ENCODE measurements at regions not wholly inside any gene's neighbourhood (a gene's known extent, or its start where the extent isn't known, plus 50 kb on each side); places are given as distances from the start of the nearest gene placed in this dataset.

DNA sequence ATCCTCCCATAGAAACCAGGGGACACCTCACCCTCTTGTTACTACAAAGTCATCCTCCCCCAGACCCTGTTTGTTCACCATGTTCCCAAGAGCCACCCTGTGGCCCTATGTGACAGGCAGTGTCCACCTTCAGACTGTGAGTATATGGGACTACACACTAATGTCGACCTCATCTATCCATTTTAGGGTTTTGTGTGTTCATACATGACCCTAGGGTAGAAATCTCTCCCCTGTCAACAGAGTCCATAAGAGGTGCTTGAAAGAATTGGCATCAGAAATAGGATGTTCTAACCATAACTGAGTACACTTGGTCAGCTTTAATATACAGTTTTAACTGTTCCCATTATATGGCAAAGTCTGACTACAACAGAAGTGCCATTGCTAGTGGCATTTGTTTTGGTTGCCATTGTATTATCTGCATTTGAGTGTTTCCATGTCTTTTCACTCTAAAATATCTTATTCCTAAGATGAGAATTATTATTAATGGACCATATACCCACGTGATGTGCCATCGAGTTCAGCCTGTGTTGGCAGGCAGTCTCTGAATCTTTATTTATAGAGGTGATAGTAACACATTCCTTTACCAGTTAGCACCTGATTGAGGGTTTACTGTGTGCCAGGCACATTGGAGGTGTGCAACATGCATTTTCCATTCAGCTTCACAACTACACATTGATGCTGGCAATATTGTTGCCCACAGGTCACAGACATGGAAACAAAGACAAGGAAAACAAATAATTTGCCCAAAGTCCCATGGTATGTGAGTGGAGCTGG lies 590.6 kb upstream of the IGFBP3 start:
- Histone ChIP-seq H3K36me3 (ENCODE audit: control insufficient read depth in 2 of 2, insufficient read depth in 2 of 2, low read length in 2 of 2) (no peaks in the 10 kb centered on the region), H3K27me3 (ENCODE audit: control insufficient read depth in 1 of 2, insufficient read depth in 2 of 2, low read length in 2 of 2) (no peaks in the 10 kb centered on the region), H3K4me3 (ENCODE audit: low read length in 2 of 2) (no peak overlapping the region), H3K9me3 (ENCODE audit: control insufficient read depth in 2 of 2, low read length in 2 of 2) (peaks cover 3 to 4% of the 10 kb centered on the region in 2 donors), H3K27ac (ENCODE audit: low read length) (no peak overlapping the region), H3K9ac (ENCODE audit: low read length in 2 of 2) (no peak overlapping the region), H3K4me1 (ENCODE audit: control insufficient read depth, insufficient read depth, low read length) (no peaks in the 10 kb centered on the region)

DNA sequence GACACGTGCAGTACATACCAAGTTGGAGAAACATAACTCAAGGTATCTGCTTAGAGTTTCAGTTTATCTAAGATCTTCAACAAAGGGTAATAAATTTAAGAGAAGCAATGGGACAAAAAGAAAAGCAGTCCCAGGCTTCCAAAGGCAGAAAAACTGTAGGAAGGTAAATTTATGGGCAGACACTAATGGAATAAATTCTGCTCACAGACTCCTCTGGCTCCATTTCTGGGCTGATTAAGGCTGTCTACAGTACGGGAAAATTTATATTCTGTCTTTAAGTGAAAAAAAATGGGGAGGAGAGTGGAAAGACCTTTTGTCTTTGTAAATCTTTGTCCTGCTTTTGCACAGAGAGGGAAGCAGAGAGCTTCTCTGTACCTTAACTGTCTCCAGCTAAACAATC lies 587.5 kb upstream of the IGFBP3 start:
- H3K9ac ChIP-seq (ENCODE audit: low read length in 2 of 2) = no peak overlapping the region
- peaks cover 0 to 6% of the 10 kb centered on the region in 2 donors for H3K9me3 ChIP-seq (ENCODE audit: control insufficient read depth in 2 of 2, low read length in 2 of 2)
- H3K27me3 ChIP-seq (ENCODE audit: control insufficient read depth in 1 of 2, insufficient read depth in 2 of 2, low read length in 2 of 2) = no peaks in the 10 kb centered on the region
- H3K4me1 ChIP-seq (ENCODE audit: control insufficient read depth, insufficient read depth, low read length) = no peaks in the 10 kb centered on the region
- H3K27ac ChIP-seq (ENCODE audit: low read length) = no peak overlapping the region
- H3K4me3 ChIP-seq (ENCODE audit: low read length in 2 of 2) = no peak overlapping the region
- no peaks in the 10 kb centered on the region for H3K36me3 ChIP-seq (ENCODE audit: control insufficient read depth in 2 of 2, insufficient read depth in 2 of 2, low read length in 2 of 2)

DNA sequence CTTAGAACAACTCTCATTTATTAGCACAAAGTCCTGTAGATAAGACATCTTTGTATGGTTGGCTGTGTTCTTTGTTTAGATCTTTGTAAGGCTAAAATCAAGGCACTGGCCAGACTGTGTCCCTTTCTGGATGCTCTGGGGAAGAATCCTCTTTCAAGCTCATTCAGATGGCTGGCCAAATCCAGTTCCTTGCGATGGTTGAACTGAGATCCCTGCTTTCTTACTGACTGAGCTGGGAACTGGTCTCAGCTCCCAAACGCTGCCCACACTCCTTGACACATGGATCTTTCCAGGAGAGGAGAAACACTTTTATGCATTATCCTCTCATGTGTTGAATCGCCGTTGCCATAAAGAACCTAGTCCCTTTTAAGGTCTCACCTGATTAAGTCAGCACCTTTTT lies 586.5 kb upstream of the IGFBP3 start:
- Histone ChIP-seq H3K27me3 (ENCODE audit: control insufficient read depth in 1 of 2, insufficient read depth in 2 of 2, low read length in 2 of 2) (no peaks in the 10 kb centered on the region), H3K9ac (ENCODE audit: low read length in 2 of 2) (no peak overlapping the region), H3K9me3 (ENCODE audit: control insufficient read depth in 2 of 2, low read length in 2 of 2) (peaks cover 0 to 6% of the 10 kb centered on the region in 2 donors), H3K27ac (ENCODE audit: low read length) (no peak overlapping the region), H3K4me1 (ENCODE audit: control insufficient read depth, insufficient read depth, low read length) (no peaks in the 10 kb centered on the region), H3K4me3 (ENCODE audit: low read length in 2 of 2) (no peak overlapping the region), H3K36me3 (ENCODE audit: control insufficient read depth in 2 of 2, insufficient read depth in 2 of 2, low read length in 2 of 2) (no peaks in the 10 kb centered on the region)

DNA sequence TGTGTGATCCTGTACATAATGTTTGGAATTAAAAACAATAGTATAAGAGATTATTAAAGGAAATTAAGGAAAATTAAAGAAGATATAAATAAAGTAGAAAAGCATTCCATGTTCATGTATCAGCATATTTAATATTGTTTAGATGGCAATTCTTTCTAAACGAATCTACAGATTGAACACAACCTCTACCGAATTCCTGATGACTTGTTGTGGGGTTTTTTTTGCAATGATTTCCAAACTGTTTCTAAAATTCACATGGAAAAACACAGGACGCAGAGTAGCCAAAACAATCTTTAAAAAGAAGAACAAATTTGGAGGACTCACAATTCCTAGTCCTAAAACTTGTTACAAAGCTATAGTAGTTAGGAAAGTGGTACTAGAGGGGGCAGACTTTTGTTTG lies 573.4 kb upstream of the IGFBP3 start:
- H3K27ac ChIP-seq (ENCODE audit: low read length) = no peak overlapping the region
- H3K36me3 ChIP-seq (ENCODE audit: control insufficient read depth in 2 of 2, insufficient read depth in 2 of 2, low read length in 2 of 2) = no peaks in the 10 kb centered on the region
- H3K9me3 ChIP-seq (ENCODE audit: control insufficient read depth in 2 of 2, low read length in 2 of 2) = no peaks in the 10 kb centered on the region
- H3K4me1 ChIP-seq (ENCODE audit: control insufficient read depth, insufficient read depth, low read length) = no peaks in the 10 kb centered on the region
- H3K27me3 ChIP-seq (ENCODE audit: control insufficient read depth in 1 of 2, insufficient read depth in 2 of 2, low read length in 2 of 2) = no peaks in the 10 kb centered on the region
- no peak overlapping the region for H3K4me3 ChIP-seq (ENCODE audit: low read length in 2 of 2)
- H3K9ac ChIP-seq (ENCODE audit: low read length in 2 of 2) = no peak overlapping the region

DNA sequence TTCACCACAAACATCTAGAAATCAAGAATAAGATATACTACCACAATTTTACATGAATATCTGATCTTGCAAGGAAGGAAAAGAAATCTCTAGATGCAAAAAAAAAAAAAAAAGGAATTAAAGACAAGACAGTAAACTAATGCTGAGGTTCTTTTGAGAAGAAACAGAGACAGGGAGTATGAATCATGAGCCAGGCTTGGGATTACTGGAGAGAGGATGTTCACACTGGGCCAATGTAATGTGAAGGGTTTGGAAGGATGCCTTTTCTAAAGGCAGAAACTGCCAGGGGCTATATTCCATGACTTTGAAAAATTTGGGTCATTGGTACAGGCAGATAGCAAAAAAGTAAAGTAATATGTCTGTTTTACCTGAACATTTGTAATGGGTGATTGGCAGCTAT lies 573.0 kb upstream of the IGFBP3 start:
- Histone ChIP-seq H3K36me3 (ENCODE audit: control insufficient read depth in 2 of 2, insufficient read depth in 2 of 2, low read length in 2 of 2) (no peaks in the 10 kb centered on the region), H3K9ac (ENCODE audit: low read length in 2 of 2) (no peak overlapping the region), H3K27ac (ENCODE audit: low read length) (no peak overlapping the region)

DNA sequence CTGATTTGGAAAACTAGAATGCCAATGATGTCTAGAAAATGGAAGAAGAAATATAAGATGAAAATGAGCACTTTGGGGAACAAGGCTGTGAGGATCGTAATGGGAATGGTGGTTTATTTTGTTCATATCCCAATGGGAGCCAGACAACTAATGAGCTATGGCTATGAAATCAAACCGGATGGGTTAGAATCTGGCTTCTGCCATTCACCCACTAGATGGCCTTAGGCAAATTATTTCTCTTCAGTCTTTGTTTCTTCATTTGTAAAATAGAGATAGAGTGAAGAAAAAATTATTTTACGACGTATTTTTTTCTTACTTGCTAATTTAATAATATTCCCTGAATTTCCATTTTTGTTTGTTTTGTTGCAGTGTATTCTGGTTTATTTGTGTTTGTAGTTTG lies 572.1 kb upstream of the IGFBP3 start:
- H3K4me1 ChIP-seq (ENCODE audit: control insufficient read depth, insufficient read depth, low read length) = no peaks in the 10 kb centered on the region
- H3K9me3 ChIP-seq (ENCODE audit: control insufficient read depth in 2 of 2, low read length in 2 of 2) = no peaks in the 10 kb centered on the region
- H3K9ac ChIP-seq (ENCODE audit: low read length in 2 of 2) = no peak overlapping the region
- no peak overlapping the region for H3K27ac ChIP-seq (ENCODE audit: low read length)
- H3K4me3 ChIP-seq (ENCODE audit: low read length in 2 of 2) = no peak overlapping the region
- no peaks in the 10 kb centered on the region for H3K36me3 ChIP-seq (ENCODE audit: control insufficient read depth in 2 of 2, insufficient read depth in 2 of 2, low read length in 2 of 2)
- H3K27me3 ChIP-seq (ENCODE audit: control insufficient read depth in 1 of 2, insufficient read depth in 2 of 2, low read length in 2 of 2) = no peaks in the 10 kb centered on the region

More for the DNA sequence above, 573.0 kb upstream of the IGFBP3 start:
- no peaks in the 10 kb centered on the region for H3K27me3 ChIP-seq (ENCODE audit: control insufficient read depth in 1 of 2, insufficient read depth in 2 of 2, low read length in 2 of 2)
- H3K9me3 ChIP-seq (ENCODE audit: control insufficient read depth in 2 of 2, low read length in 2 of 2) = no peaks in the 10 kb centered on the region
- no peaks in the 10 kb centered on the region for H3K4me1 ChIP-seq (ENCODE audit: control insufficient read depth, insufficient read depth, low read length)
- no peak overlapping the region for H3K4me3 ChIP-seq (ENCODE audit: low read length in 2 of 2)

DNA sequence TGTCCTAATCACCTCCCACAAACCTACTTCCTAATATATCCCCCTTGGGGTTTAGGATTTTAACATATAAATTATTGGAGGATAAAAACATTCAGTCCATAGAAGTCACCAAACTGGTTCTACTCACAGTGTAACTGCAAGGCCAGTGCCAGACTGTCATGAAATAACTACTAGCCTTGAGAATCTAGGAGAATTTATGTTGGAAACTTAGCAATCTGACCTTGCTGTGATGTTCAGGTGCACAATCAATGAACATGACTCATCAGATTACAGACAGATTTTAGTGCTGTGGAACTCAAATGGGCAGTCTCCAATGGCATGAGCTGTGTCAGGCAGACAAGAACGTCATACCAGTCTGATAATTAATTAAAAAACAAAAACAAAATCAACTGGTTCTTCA lies 571.4 kb upstream of the IGFBP3 start:
- H3K36me3 ChIP-seq (ENCODE audit: control insufficient read depth in 2 of 2, insufficient read depth in 2 of 2, low read length in 2 of 2) = no peaks in the 10 kb centered on the region
- no peak overlapping the region for H3K9ac ChIP-seq (ENCODE audit: low read length in 2 of 2)
- no peak overlapping the region for H3K27ac ChIP-seq (ENCODE audit: low read length)
- no peaks in the 10 kb centered on the region for H3K27me3 ChIP-seq (ENCODE audit: control insufficient read depth in 1 of 2, insufficient read depth in 2 of 2, low read length in 2 of 2)
- no peaks in the 10 kb centered on the region for H3K9me3 ChIP-seq (ENCODE audit: control insufficient read depth in 2 of 2, low read length in 2 of 2)
- no peaks in the 10 kb centered on the region for H3K4me1 ChIP-seq (ENCODE audit: control insufficient read depth, insufficient read depth, low read length)
- no peak overlapping the region for H3K4me3 ChIP-seq (ENCODE audit: low read length in 2 of 2)

DNA sequence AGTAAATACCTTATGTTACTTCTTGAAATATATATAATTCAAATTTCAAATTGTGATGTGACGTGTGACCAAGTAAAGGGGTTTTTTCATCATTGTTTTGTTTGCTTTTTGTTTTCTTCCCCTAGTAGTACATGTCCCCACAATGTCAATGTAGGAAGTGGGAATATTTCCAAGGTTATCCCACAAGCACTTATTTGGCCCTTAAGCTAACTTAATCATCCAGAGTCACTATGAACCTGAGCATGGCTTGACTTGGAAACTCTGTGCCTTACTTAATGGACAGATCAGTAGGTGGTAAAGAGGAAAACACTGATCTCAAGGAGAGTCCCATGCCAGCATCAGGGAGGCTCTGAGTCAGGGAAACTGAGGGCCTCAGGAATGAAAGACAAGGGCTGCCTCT lies 569.3 kb upstream of the IGFBP3 start:
- Histone ChIP-seq H3K4me3 (ENCODE audit: low read length in 2 of 2) (no peak overlapping the region), H3K9me3 (ENCODE audit: control insufficient read depth in 2 of 2, low read length in 2 of 2) (no peaks in the 10 kb centered on the region), H3K27ac (ENCODE audit: low read length) (no peak overlapping the region), H3K9ac (ENCODE audit: low read length in 2 of 2) (no peak overlapping the region), H3K4me1 (ENCODE audit: control insufficient read depth, insufficient read depth, low read length) (no peaks in the 10 kb centered on the region), H3K27me3 (ENCODE audit: control insufficient read depth in 1 of 2, insufficient read depth in 2 of 2, low read length in 2 of 2) (no peaks in the 10 kb centered on the region), H3K36me3 (ENCODE audit: control insufficient read depth in 2 of 2, insufficient read depth in 2 of 2, low read length in 2 of 2) (no peaks in the 10 kb centered on the region)

DNA sequence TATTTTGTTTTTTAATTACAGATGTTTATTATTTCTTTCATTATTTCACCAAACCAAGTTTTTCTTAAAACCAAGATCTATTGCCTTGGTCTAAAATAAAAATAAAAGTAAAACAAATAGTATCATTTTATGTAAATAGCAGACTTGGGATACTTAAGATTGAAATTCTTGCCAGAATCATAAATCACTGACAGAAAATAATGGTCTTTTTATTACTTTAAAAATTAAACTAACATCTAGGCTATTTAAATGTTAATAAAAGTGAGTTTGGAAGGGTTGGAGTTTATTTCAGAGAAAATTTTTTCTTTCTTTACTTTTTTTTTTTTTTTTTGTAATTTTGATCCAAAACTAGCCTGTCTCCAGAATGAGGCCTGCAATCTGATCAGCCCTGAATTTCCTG lies 568.0 kb upstream of the IGFBP3 start:
- Histone ChIP-seq H3K27ac (ENCODE audit: low read length) (no peak overlapping the region), H3K9ac (ENCODE audit: low read length in 2 of 2) (no peak overlapping the region), H3K4me1 (ENCODE audit: control insufficient read depth, insufficient read depth, low read length) (no peaks in the 10 kb centered on the region), H3K27me3 (ENCODE audit: control insufficient read depth in 1 of 2, insufficient read depth in 2 of 2, low read length in 2 of 2) (no peaks in the 10 kb centered on the region), H3K4me3 (ENCODE audit: low read length in 2 of 2) (no peak overlapping the region), H3K36me3 (ENCODE audit: control insufficient read depth in 2 of 2, insufficient read depth in 2 of 2, low read length in 2 of 2) (no peaks in the 10 kb centered on the region), H3K9me3 (ENCODE audit: control insufficient read depth in 2 of 2, low read length in 2 of 2) (no peaks in the 10 kb centered on the region)

DNA sequence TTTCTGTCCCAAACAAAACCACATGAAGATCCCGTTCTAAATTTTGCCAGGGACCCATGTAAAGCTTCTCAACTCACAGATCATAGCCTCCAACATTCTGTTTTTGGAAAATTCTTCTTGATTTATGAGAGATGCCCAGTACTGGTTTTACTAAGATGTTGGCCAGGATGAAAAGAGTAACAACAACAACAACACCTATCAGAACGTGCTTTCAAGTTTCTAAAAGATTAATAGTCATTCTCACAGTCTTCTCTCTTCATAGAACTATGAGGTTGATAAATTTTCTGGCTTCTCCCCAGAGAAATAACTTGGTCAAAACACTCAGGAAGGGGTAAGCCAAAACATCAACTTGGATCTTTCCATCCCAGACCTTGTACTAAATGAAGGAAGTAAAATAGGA lies 567.5 kb upstream of the IGFBP3 start:
- no peaks in the 10 kb centered on the region for H3K9me3 ChIP-seq (ENCODE audit: control insufficient read depth in 2 of 2, low read length in 2 of 2)
- no peaks in the 10 kb centered on the region for H3K36me3 ChIP-seq (ENCODE audit: control insufficient read depth in 2 of 2, insufficient read depth in 2 of 2, low read length in 2 of 2)
- H3K4me1 ChIP-seq (ENCODE audit: control insufficient read depth, insufficient read depth, low read length) = no peaks in the 10 kb centered on the region
- no peak overlapping the region for H3K9ac ChIP-seq (ENCODE audit: low read length in 2 of 2)
- no peaks in the 10 kb centered on the region for H3K27me3 ChIP-seq (ENCODE audit: control insufficient read depth in 1 of 2, insufficient read depth in 2 of 2, low read length in 2 of 2)
- no peak overlapping the region for H3K4me3 ChIP-seq (ENCODE audit: low read length in 2 of 2)
- H3K27ac ChIP-seq (ENCODE audit: low read length) = no peak overlapping the region

DNA sequence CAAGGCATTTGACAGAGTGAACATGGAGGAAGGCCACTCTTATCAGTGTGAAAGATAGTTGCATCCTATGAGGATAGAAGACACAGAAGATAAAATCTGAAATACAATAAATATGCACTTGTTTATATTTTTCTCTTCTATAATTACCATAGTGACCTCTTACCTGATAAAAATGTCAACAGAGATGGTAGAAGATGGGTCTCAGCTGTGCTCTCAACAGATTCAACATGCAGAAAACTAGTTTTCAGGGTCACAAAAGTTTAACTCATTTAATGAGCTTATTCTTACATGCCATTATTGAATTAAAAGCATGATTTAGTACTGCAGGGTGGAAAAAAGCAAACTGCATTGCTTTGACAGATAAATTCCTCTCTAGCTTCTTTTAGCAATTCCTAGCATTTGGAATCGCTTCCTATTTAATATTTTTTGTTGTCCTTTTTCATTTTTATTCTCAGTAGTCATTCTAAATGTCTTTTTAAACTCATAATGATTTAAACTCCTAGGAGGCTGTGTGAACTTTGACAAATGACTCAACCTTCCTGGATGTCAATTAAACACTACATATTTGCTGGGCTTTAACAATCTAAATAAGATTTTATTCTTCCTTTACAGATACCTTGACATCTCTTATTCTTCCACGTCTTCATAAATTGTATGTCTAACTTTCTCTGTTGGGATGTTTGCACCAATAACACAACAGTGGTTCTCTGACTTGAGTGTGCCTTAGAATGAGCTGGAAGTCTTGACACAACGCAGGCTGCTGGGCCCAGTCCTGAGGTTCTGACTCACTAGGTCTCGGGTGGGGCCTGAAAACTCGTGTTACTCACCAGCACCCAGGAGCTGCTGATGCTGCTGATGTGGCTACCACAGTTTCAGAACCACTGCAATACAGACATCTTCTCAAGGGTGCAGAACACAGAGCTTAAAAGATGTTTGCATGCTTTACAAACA lies 565.5 kb upstream of the IGFBP3 start:
- Histone ChIP-seq H3K36me3 (ENCODE audit: control insufficient read depth in 2 of 2, insufficient read depth in 2 of 2, low read length in 2 of 2) (no peaks in the 10 kb centered on the region), H3K9me3 (ENCODE audit: control insufficient read depth in 2 of 2, low read length in 2 of 2) (no peaks in the 10 kb centered on the region), H3K4me3 (ENCODE audit: low read length in 2 of 2) (no peak overlapping the region), H3K9ac (ENCODE audit: low read length in 2 of 2) (no peak overlapping the region), H3K27ac (ENCODE audit: low read length) (no peak overlapping the region), H3K4me1 (ENCODE audit: control insufficient read depth, insufficient read depth, low read length) (no peaks in the 10 kb centered on the region), H3K27me3 (ENCODE audit: control insufficient read depth in 1 of 2, insufficient read depth in 2 of 2, low read length in 2 of 2) (no peaks in the 10 kb centered on the region)
